ENCODE measurements at regions not wholly inside any gene's neighbourhood (a gene's known extent, or its start where the extent isn't known, plus 50 kb on each side); places are given as distances from the start of the nearest gene placed in this dataset.

DNA sequence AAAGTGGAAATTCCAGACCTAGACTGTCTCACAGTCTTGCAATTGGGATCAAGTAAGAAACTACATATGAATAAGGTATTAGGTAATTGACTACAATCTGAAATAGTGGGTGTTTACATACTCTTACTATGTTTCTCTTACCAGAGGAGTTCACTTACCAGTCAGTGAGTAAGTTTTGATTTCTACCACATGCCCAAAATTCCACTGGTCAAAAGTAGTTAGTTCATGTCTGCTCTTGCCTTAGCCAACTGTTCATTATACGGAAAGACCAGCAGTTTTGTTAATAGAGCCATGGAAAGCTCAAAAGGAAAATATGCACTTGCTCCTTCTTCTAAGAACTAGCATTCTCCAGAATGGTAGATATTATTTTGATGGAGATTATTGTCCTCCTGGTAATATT is 490.8 kb downstream of the RFC3 start:
- H3K27me3 ChIP-seq (ENCODE audit: insufficient read depth, low read depth), result no peaks in the 10 kb centered on the region
- H3K4me2 ChIP-seq, result no peak overlapping the region
- no peaks in the 10 kb centered on the region for H4K20me1 ChIP-seq (ENCODE audit: insufficient read depth)
- CTCF ChIA-PET, result no interaction called here
- no peak for DNase-seq
- no peaks in the 10 kb centered on the region for H3K9me2 ChIP-seq (ENCODE audit: insufficient read depth)
- H3K79me2 ChIP-seq (ENCODE audit: low read depth), result no peaks in the 10 kb centered on the region
- no peaks in the 10 kb centered on the region for H3F3A ChIP-seq (ENCODE audit: insufficient read depth, low read depth)
- H3K9me3 ChIP-seq (ENCODE audit: insufficient read depth, low read depth), result no peaks in the 10 kb centered on the region
- H3K4me1 ChIP-seq (replicated peaks; ENCODE audit: insufficient read depth), result no peaks in the 10 kb centered on the region
- H3K4me3 ChIP-seq, result no peak overlapping the region
- no TSS peak for BruUV-seq (replicated peaks)
- no peak overlapping the region for H2AFZ ChIP-seq
- no peaks in the 10 kb centered on the region for H3K36me3 ChIP-seq (ENCODE audit: low read depth)
- H3K27ac ChIP-seq, result no peak overlapping the region
- intact Hi-C loops (cut with micrococcal nuclease; ENCODE audit: unreplicated experiment), result no loop called here
- no peak for TF ChIP-seq EZH2 (IDR thresholded peaks at IDR 0.05; ENCODE audit: low read depth)
- TF ChIP-seq, protein P1, sequence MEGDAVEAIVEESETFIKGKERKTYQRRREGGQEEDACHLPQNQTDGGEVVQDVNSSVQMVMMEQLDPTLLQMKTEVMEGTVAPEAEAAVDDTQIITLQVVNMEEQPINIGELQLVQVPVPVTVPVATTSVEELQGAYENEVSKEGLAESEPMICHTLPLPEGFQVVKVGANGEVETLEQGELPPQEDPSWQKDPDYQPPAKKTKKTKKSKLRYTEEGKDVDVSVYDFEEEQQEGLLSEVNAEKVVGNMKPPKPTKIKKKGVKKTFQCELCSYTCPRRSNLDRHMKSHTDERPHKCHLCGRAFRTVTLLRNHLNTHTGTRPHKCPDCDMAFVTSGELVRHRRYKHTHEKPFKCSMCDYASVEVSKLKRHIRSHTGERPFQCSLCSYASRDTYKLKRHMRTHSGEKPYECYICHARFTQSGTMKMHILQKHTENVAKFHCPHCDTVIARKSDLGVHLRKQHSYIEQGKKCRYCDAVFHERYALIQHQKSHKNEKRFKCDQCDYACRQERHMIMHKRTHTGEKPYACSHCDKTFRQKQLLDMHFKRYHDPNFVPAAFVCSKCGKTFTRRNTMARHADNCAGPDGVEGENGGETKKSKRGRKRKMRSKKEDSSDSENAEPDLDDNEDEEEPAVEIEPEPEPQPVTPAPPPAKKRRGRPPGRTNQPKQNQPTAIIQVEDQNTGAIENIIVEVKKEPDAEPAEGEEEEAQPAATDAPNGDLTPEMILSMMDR (conservative IDR thresholded peaks at IDR 0.05), result no peak
- POLR2A ChIA-PET (ENCODE audit: unreplicated experiment), result no interaction called here

DNA sequence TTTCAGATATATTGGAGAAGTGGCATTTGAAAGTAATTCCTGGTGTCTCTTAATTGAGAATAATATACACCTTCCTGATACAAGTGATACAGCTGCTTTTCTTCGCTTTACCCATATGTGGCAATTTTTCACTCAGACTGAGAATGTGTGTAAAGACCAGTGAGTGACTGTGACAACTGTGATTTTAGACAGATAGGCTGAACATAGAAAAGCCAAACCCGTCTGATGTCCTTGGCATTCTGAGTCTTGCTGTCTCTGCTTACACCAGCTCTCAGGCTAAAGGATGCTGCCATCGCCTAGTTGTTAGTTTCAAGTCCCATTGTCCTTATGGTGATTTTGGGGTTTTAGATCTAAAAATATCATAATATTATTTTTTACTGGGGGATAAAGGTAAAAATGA is 492.6 kb downstream of the RFC3 start:
- Histone ChIP-seq H3K79me2 (ENCODE audit: low read depth) (no peaks in the 10 kb centered on the region), H2AFZ (no peak overlapping the region), H3K9me3 (ENCODE audit: insufficient read depth, low read depth) (no peaks in the 10 kb centered on the region), H3K27me3 (ENCODE audit: insufficient read depth, low read depth) (no peaks in the 10 kb centered on the region), H3K4me2 (no peak overlapping the region), H3K9me2 (ENCODE audit: insufficient read depth) (no peaks in the 10 kb centered on the region), H3K4me1 (replicated peaks; ENCODE audit: insufficient read depth) (no peaks in the 10 kb centered on the region), H3F3A (ENCODE audit: insufficient read depth, low read depth) (no peaks in the 10 kb centered on the region), H3K36me3 (ENCODE audit: low read depth) (no peaks in the 10 kb centered on the region), H3K4me3 (no peak overlapping the region), H4K20me1 (ENCODE audit: insufficient read depth) (no peaks in the 10 kb centered on the region), H3K27ac (no peak overlapping the region)
- TF ChIP-seq, protein P1 (conservative IDR thresholded peaks at IDR 0.05), result no peak
- no peak for TF ChIP-seq EZH2 (IDR thresholded peaks at IDR 0.05; ENCODE audit: low read depth)
- DNase-seq, result no peak
- POLR2A ChIA-PET (ENCODE audit: unreplicated experiment), result no interaction called here
- intact Hi-C loops (cut with micrococcal nuclease; ENCODE audit: unreplicated experiment), result no loop called here
- no TSS peak for BruUV-seq (replicated peaks)
- CTCF ChIA-PET, result no interaction called here

DNA sequence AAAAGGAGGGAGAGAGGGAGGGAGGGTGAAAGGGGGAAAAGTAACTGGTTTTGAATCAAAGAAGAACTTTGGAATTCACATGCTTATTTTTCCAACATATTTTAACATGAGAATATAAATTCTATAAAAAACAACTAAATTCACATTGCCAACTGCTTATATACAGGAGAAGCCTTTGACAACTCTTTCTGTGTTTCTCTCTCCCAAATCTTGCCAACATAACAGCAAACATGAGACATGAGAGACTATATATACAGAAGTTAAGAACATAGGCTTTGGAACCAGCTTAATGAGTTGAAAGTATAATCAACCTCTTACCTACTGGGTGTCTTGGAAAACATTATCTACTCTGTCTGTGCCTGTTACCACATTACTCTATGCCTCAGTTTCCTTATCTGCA is 493.3 kb downstream of the RFC3 start:
- CTCF ChIA-PET, result no interaction called here

More for the DNA sequence above, 493.3 kb downstream of the RFC3 start:
- H3K9me2 ChIP-seq (ENCODE audit: insufficient read depth), result no peaks in the 10 kb centered on the region
- intact Hi-C loops (cut with micrococcal nuclease; ENCODE audit: unreplicated experiment), result no loop called here
- H3K4me2 ChIP-seq, result no peak overlapping the region
- no peak overlapping the region for H3K4me3 ChIP-seq
- H3K4me1 ChIP-seq (replicated peaks; ENCODE audit: insufficient read depth), result no peaks in the 10 kb centered on the region
- no peaks in the 10 kb centered on the region for H3K36me3 ChIP-seq (ENCODE audit: low read depth)
- H2AFZ ChIP-seq, result no peak overlapping the region
- no peaks in the 10 kb centered on the region for H3K79me2 ChIP-seq (ENCODE audit: low read depth)
- H3K27me3 ChIP-seq (ENCODE audit: insufficient read depth, low read depth), result no peaks in the 10 kb centered on the region
- TF ChIP-seq, protein P1 (conservative IDR thresholded peaks at IDR 0.05), result no peak
- TF ChIP-seq EZH2 (IDR thresholded peaks at IDR 0.05; ENCODE audit: low read depth), result no peak
- no peak for DNase-seq
- H4K20me1 ChIP-seq (ENCODE audit: insufficient read depth), result no peaks in the 10 kb centered on the region
- no TSS peak for BruUV-seq (replicated peaks)
- no peaks in the 10 kb centered on the region for H3K9me3 ChIP-seq (ENCODE audit: insufficient read depth, low read depth)
- POLR2A ChIA-PET (ENCODE audit: unreplicated experiment), result no interaction called here
- no peak overlapping the region for H3K27ac ChIP-seq
- H3F3A ChIP-seq (ENCODE audit: insufficient read depth, low read depth), result no peaks in the 10 kb centered on the region
